ENCODE measurements at regions not wholly inside any gene's neighbourhood (a gene's known extent, or its start where the extent isn't known, plus 50 kb on each side); places are given as distances from the start of the nearest gene placed in this dataset.

GRCh38 chr4:32042486-32043247 lies 1322.5 kb downstream of the PCDH7 start:
- DNase-seq (ENCODE audit: low read depth), result no peak

GRCh38 chr4:32043248-32043633 lies 1323.1 kb downstream of the PCDH7 start:
- no peak for DNase-seq (ENCODE audit: low read depth)

- DNase-seq (ENCODE audit: low read depth), result no peak
Measured at GRCh38 chr4:32061916-32062315, 1341.7 kb downstream of the PCDH7 start.

GRCh38 chr4:32073542-32073941 lies 1353.4 kb downstream of the PCDH7 start:
- no peak for DNase-seq (ENCODE audit: low read depth)

GRCh38 chr4:32087211-32087610 lies 1367.0 kb downstream of the PCDH7 start:
- no peak for DNase-seq (ENCODE audit: low read depth)

- no peak for DNase-seq (ENCODE audit: low read depth)
Measured at GRCh38 chr4:32094987-32095386, 1374.8 kb downstream of the PCDH7 start.

GRCh38 chr4:32102896-32103295 lies 1382.7 kb downstream of the PCDH7 start:
- DNase-seq (ENCODE audit: low read depth), result no peak

- DNase-seq (ENCODE audit: low read depth), result no peak
Measured at GRCh38 chr4:32106767-32107166, 1386.6 kb downstream of the PCDH7 start.

GRCh38 chr4:32112891-32113290 lies 1392.7 kb downstream of the PCDH7 start:
- DNase-seq (ENCODE audit: low read depth), result no peak

- no peak for DNase-seq (ENCODE audit: low read depth)
Measured at GRCh38 chr4:32117693-32118092, 1397.5 kb downstream of the PCDH7 start.

GRCh38 chr4:32119907-32120306 lies 1399.7 kb downstream of the PCDH7 start:
- DNase-seq (ENCODE audit: low read depth), result no peak

- DNase-seq (ENCODE audit: low read depth), result no peak
Measured at GRCh38 chr4:32128549-32128948, 1408.4 kb downstream of the PCDH7 start.

- no peak for DNase-seq (ENCODE audit: low read depth)
Measured at GRCh38 chr4:32129967-32130366, 1409.8 kb downstream of the PCDH7 start.

GRCh38 chr4:32133141-32133540 lies 1413.0 kb downstream of the PCDH7 start:
- DNase-seq (ENCODE audit: low read depth), result no peak

GRCh38 chr4:32133734-32134133 lies 1413.6 kb downstream of the PCDH7 start:
- DNase-seq (ENCODE audit: low read depth), result no peak

GRCh38 chr4:32135642-32136041 lies 1415.5 kb downstream of the PCDH7 start:
- DNase-seq (ENCODE audit: low read depth), result no peak

GRCh38 chr4:32136081-32136787 lies 1416.1 kb downstream of the PCDH7 start:
- DNase-seq (ENCODE audit: low read depth), result no peak

GRCh38 chr4:32140636-32141035 lies 1420.5 kb downstream of the PCDH7 start:
- DNase-seq (ENCODE audit: low read depth), result no peak

- DNase-seq (ENCODE audit: low read depth), result no peak
Measured at GRCh38 chr4:32142075-32142474, 1421.9 kb downstream of the PCDH7 start.

GRCh38 chr4:32145987-32146386 lies 1425.8 kb downstream of the PCDH7 start:
- DNase-seq (ENCODE audit: low read depth), result no peak

GRCh38 chr4:32147446-32148085 lies 1427.4 kb downstream of the PCDH7 start:
- no peak for DNase-seq (ENCODE audit: low read depth)

GRCh38 chr4:32148111-32148666 lies 1428.0 kb downstream of the PCDH7 start:
- DNase-seq (ENCODE audit: low read depth), result no peak

- no peak for DNase-seq (ENCODE audit: low read depth)
Measured at GRCh38 chr4:32158961-32159360, 1438.8 kb downstream of the PCDH7 start.

Data from EH (cell line).